GM12878 (cell line): ENCODE measurements at regions not wholly inside any gene's neighbourhood (a gene's known extent, or its start where the extent isn't known, plus 50 kb on each side); places are given as distances from the start of the nearest gene placed in this dataset.

ENCODE experiments used
- ATAC-seq: fragments of 200-7000 bp; cut with Tn5 transposase; 3 replicates; pipeline ENCODE4 v1.9.1; 2020; ENCODE audit warnings: mild to moderate bottlenecking, moderate library complexity
- BruUV-seq: library from RNA; stranded (reverse); fragments of 400-500 nt; replicated peaks from 2 replicates; lab custom pipeline; 2021; lab: Mats Ljungman, UMichigan
- CTCF ChIA-PET: fragments of 300-600 bp; sonication (Branson Sonifier 250); formaldehyde crosslinking; extraction: SDS; loops from one replicate; lab custom pipeline; 2021; ENCODE audit warnings: inconsistent platforms; lab: Yijun Ruan, JAX
- POLR2A ChIA-PET: fragments of 350-600 bp; formaldehyde crosslinking; extraction: SDS; loops from one replicate; lab custom pipeline; 2021; ENCODE audit warnings: inconsistent platforms; lab: Charles Lee
- RAD21 ChIA-PET: fragments of 300-600 bp; sonication (Branson Sonifier 250); formaldehyde crosslinking; loops from one replicate; lab custom pipeline; 2023; ENCODE audit warnings: antibody characterized with exemption; ENCODE audit not compliant: unreplicated experiment; lab: Charles Lee
- SMC1A ChIA-PET: fragments of 300-600 bp; sonication (Branson Sonifier 250); formaldehyde crosslinking; loops from one replicate; lab custom pipeline; 2023; ENCODE audit not compliant: unreplicated experiment, uncharacterized antibody; lab: Charles Lee
- DNase-seq: peaks from one replicate; pipeline ENCODE4 v3.0.0-alpha.2; 2011; ENCODE audit warnings: low read depth, low spot score
- FAIRE-seq: peaks from 3 replicates; lab custom pipeline; 2011; peaks lifted over from hg19 to GRCh38; lab: Jason Lieb, UNC
- H2AFZ ChIP-seq: 2 replicates; pipeline ENCODE4 v1.6.0; 2011; ENCODE audit warnings: low read depth, low read length, control low read depth; ENCODE audit not compliant: control insufficient read depth
- H3K27ac ChIP-seq: 2 replicates; pipeline ENCODE4 v1.5.1; 2011; ENCODE audit warnings: control low read depth; ENCODE audit not compliant: control insufficient read depth, insufficient read depth
- H3K27me3 ChIP-seq, 2 experiments: replicated peaks in 1 of 2; 2 replicates each; pipeline versions ENCODE4 v1.6.0 to v1.6.1; 2011; ENCODE audit warnings: low read length in 1 of 2; ENCODE audit not compliant: control insufficient read depth in 2 of 2, insufficient read depth in 2 of 2
- H3K36me3 ChIP-seq, 2 experiments: 2 replicates each; pipeline ENCODE4 v1.5.1; 2011; ENCODE audit warnings: low read length in 1 of 2; ENCODE audit not compliant: control insufficient read depth in 2 of 2, insufficient read depth in 2 of 2
- H3K4me1 ChIP-seq: 2 replicates; pipeline ENCODE4 v1.6.1; 2011; ENCODE audit warnings: mild to moderate bottlenecking, low read length, moderate library complexity, mixed read lengths; ENCODE audit not compliant: control insufficient read depth, insufficient read depth
- H3K4me2 ChIP-seq: 2 replicates; pipeline ENCODE4 v1.6.0; 2011; ENCODE audit warnings: control low read depth; ENCODE audit not compliant: control insufficient read depth, insufficient read depth
- H3K4me3 ChIP-seq: fragments of 200-600 bp; sonication (generic); 2 replicates; pipeline ENCODE4 v1.5.1; 2016
- H3K79me2 ChIP-seq: 2 replicates; pipeline ENCODE4 v1.6.0; 2011; ENCODE audit warnings: low read length; ENCODE audit not compliant: control insufficient read depth, insufficient read depth
- H3K9ac ChIP-seq: 2 replicates; pipeline ENCODE4 v1.8.0; 2011; ENCODE audit warnings: low read length, control low read depth, mixed read lengths; ENCODE audit not compliant: control insufficient read depth, insufficient read depth
- H3K9me3 ChIP-seq: replicated peaks from 3 replicates; pipeline ENCODE4 v1.5.1; 2011; ENCODE audit warnings: mild to moderate bottlenecking, low read length; ENCODE audit not compliant: control insufficient read depth, insufficient read depth
- H4K20me1 ChIP-seq: 2 replicates; pipeline ENCODE4 v1.6.0; 2011; ENCODE audit not compliant: control insufficient read depth, insufficient read depth
- ATF3 ChIP-seq: IDR thresholded peaks from 2 replicates; pipeline ENCODE4 v1.6.1; 2011; ENCODE audit warnings: low read depth, mild to moderate bottlenecking, low read length, moderate library complexity, borderline replicate concordance; ENCODE audit errors: extremely low read depth
- MEF2A ChIP-seq: IDR thresholded peaks from 2 replicates; pipeline ENCODE4 v1.6.1; 2011; ENCODE audit warnings: low read depth, mild to moderate bottlenecking, low read length, moderate library complexity; ENCODE audit not compliant: insufficient read depth
- NFXL1 ChIP-seq: fragments of 450-650 bp; IDR thresholded peaks from 2 replicates; pipeline ENCODE4 v1.6.1; 2017; ENCODE audit warnings: antibody characterized with exemption, mild to moderate bottlenecking, borderline replicate concordance
- NR2C2 ChIP-seq: IDR thresholded peaks from 2 replicates; pipeline ENCODE4 v1.6.1; 2011; ENCODE audit warnings: borderline replicate concordance, low read depth; ENCODE audit not compliant: control insufficient read depth, insufficient read length
- SIN3A ChIP-seq: IDR thresholded peaks from 2 replicates; pipeline ENCODE4 v1.6.1; 2012; ENCODE audit warnings: low read depth, low read length, improper control_type of control experiment
- TAF1 ChIP-seq: IDR thresholded peaks from 2 replicates; pipeline ENCODE4 v1.6.1; 2011; ENCODE audit warnings: mild to moderate bottlenecking, low read depth, low read length, borderline replicate concordance
- TCF3 ChIP-seq: IDR thresholded peaks from 2 replicates; pipeline ENCODE4 v1.6.1; 2012; ENCODE audit warnings: low read depth, mild to moderate bottlenecking, low read length, borderline replicate concordance; ENCODE audit not compliant: insufficient read depth
- WGBS: methylation state at CpG from one replicate; pipeline ENCODE4 v1.1.6; 2016; ENCODE audit warnings: low lambda C conversion rate; ENCODE audit not compliant: insufficient replicate concordance, insufficient coverage; ENCODE audit errors: missing lambda C conversion rate; 5-methylcytosine and 5-hydroxymethylcytosine counted together
- in situ Hi-C: fragments of 300-500 bp; cut with MboI; formaldehyde crosslinking; loops from 9 replicates; pipeline ENCODE4 v1.14.3; 2018; ENCODE audit warnings: mixed read lengths
- intact Hi-C: fragments of 100-400 bp; cut with micrococcal nuclease; formaldehyde crosslinking; loops from one replicate; pipeline ENCODE4 v1.14.2; 2022; ENCODE audit not compliant: unreplicated experiment
- TF ChIP-seq, protein P1 (sequence below): fragments of 450-650 bp; IDR thresholded peaks from 2 replicates; pipeline ENCODE4 v1.6.1; 2017; ENCODE audit warnings: low read depth, mild to moderate bottlenecking, moderate library complexity

- 43% methylated on average over 10 of the region's 14 CpGs for WGBS
- no TSS peak for BruUV-seq
Observed at GRCh38 chr21:41602531-41602930, 94.6 kb upstream of the TMPRSS2 start.

More at GRCh38 chr21:41602531-41602930, 94.6 kb upstream of the TMPRSS2 start:
- CTCF ChIA-PET, result interaction anchor here (0.7 to 2.1 kb wide), 4 partner anchors 9 to 318 kb away, joined by 3 to 8 read pairs (median 4); no protein-coding TSS in a partner anchor
- Histone ChIP-seq H3K9ac (no peak overlapping the region), H2AFZ (no peak overlapping the region)
- in situ Hi-C loops, result no loop called here
- TF ChIP-seq, protein P1, sequence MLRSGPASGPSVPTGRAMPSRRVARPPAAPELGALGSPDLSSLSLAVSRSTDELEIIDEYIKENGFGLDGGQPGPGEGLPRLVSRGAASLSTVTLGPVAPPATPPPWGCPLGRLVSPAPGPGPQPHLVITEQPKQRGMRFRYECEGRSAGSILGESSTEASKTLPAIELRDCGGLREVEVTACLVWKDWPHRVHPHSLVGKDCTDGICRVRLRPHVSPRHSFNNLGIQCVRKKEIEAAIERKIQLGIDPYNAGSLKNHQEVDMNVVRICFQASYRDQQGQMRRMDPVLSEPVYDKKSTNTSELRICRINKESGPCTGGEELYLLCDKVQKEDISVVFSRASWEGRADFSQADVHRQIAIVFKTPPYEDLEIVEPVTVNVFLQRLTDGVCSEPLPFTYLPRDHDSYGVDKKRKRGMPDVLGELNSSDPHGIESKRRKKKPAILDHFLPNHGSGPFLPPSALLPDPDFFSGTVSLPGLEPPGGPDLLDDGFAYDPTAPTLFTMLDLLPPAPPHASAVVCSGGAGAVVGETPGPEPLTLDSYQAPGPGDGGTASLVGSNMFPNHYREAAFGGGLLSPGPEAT, result no peak
- TF ChIP-seq TCF3 (no peak), NFXL1 (no peak), TAF1 (no peak), SIN3A (no peak), ATF3 (no peak), MEF2A (no peak), NR2C2 (no peak)
- TF ChIP-seq, all 136 proteins: peak for 0
- ATAC-seq, result no peak
- Histone ChIP-seq H3K36me3 (no peaks in the 10 kb centered on the region), H3K9me3 (no peaks in the 10 kb centered on the region; the same call in 2 of the 3 replicates), H3K79me2 (no peaks in the 10 kb centered on the region), H3K4me1 (peaks cover 6% of the 10 kb centered on the region; the same call in 1 of the 2 replicates), H3K27ac (no peak overlapping the region), H4K20me1 (no peaks in the 10 kb centered on the region), H3K4me2 (no peak overlapping the region), H3K4me3 (no peak overlapping the region), H3K27me3 (no peaks in the 10 kb centered on the region)
- ChIA-PET SMC1A (interaction anchor here (1.6 kb wide), 1 partner anchor 320 kb away, joined by 3 read pairs; no protein-coding TSS in a partner anchor), RAD21 (interaction anchor here (1.6 kb wide), 1 partner anchor 319 kb away, joined by 5 read pairs; no protein-coding TSS in a partner anchor), POLR2A (interaction anchor here (0.6 kb wide), 1 partner anchor 531 kb away, joined by 5 read pairs; no protein-coding TSS in a partner anchor)
- intact Hi-C loops, result loop anchor here (5.0 kb wide), 1 partner anchor 120 kb away; no protein-coding TSS in a partner anchor
- no peak for DNase-seq
- FAIRE-seq, result no peak
